ENCODE measurements at regions not wholly inside any gene's neighbourhood (a gene's known extent, or its start where the extent isn't known, plus 50 kb on each side); places are given as distances from the start of the nearest gene placed in this dataset.

- H3K9me1 ChIP-seq (replicated peaks; ENCODE audit: control insufficient read depth, extremely low read depth, insufficient read depth, low read length), result no peaks in the 10 kb centered on the region
- intact Hi-C loops (cut with micrococcal nuclease), result no loop called here
- H3K4me2 ChIP-seq (ENCODE audit: insufficient read depth, low read length), result no peak overlapping the region
- ChIA-PET CTCF (interaction anchor here (1.7 kb wide), 1 partner anchor 303 kb away, joined by 3 read pairs; no protein-coding TSS in a partner anchor), POLR2A (no interaction called here)
- H2AFZ ChIP-seq (ENCODE audit: low read depth, low read length), result no peak overlapping the region
- DNase-seq (ENCODE audit: low read depth, low spot score) (no peak), FAIRE-seq (no peak)
- H3K27ac ChIP-seq (ENCODE audit: insufficient read depth, low read depth, low read length), result no peak overlapping the region
- H3K4me1 ChIP-seq (ENCODE audit: control insufficient read depth, extremely low read depth, insufficient read depth, low read length), result no peaks in the 10 kb centered on the region
- H3K36me3 ChIP-seq (ENCODE audit: control insufficient read depth in 2 of 2, extremely low read depth in 1 of 2, insufficient read depth in 2 of 2, low read length in 2 of 2), result no peaks in the 10 kb centered on the region
- H3K27me3 ChIP-seq (ENCODE audit: control insufficient read depth in 2 of 2, insufficient read depth in 2 of 2, low read length in 2 of 2), result no peaks in the 10 kb centered on the region
- H3K4me3 ChIP-seq (replicated peaks in 1 of 3; ENCODE audit: insufficient read depth in 1 of 3, low read depth in 1 of 3, low read length in 3 of 3), result no peak overlapping the region
- TF ChIP-seq FOS (IDR thresholded peaks at IDR 0.05; ENCODE audit: borderline replicate concordance, insufficient read depth, low read length), result no peak
- TF ChIP-seq EZH2 (IDR thresholded peaks at IDR 0.05; ENCODE audit: borderline replicate concordance, low read depth, low read length, severe bottlenecking), result no peak
- TF ChIP-seq GATA2 (IDR thresholded peaks at IDR 0.05; ENCODE audit: insufficient read depth, insufficient read length, low read depth, low read length), result no peak
- TF ChIP-seq, protein P1, sequence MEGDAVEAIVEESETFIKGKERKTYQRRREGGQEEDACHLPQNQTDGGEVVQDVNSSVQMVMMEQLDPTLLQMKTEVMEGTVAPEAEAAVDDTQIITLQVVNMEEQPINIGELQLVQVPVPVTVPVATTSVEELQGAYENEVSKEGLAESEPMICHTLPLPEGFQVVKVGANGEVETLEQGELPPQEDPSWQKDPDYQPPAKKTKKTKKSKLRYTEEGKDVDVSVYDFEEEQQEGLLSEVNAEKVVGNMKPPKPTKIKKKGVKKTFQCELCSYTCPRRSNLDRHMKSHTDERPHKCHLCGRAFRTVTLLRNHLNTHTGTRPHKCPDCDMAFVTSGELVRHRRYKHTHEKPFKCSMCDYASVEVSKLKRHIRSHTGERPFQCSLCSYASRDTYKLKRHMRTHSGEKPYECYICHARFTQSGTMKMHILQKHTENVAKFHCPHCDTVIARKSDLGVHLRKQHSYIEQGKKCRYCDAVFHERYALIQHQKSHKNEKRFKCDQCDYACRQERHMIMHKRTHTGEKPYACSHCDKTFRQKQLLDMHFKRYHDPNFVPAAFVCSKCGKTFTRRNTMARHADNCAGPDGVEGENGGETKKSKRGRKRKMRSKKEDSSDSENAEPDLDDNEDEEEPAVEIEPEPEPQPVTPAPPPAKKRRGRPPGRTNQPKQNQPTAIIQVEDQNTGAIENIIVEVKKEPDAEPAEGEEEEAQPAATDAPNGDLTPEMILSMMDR (IDR thresholded peaks at IDR 0.05; ENCODE audit: extremely low read depth in 1 of 2, insufficient read depth in 1 of 2, low read depth in 1 of 2, low read length in 2 of 2), result no peak
- TF ChIP-seq JUN (IDR thresholded peaks at IDR 0.05; ENCODE audit: borderline replicate concordance, insufficient read depth, insufficient read length, low read depth), result no peak
- no peak for TF ChIP-seq MYC (IDR thresholded peaks at IDR 0.05; ENCODE audit: low read depth, low read length)
- no peak for TF ChIP-seq POLR2AphosphoS5 (IDR thresholded peaks at IDR 0.05; ENCODE audit: insufficient read depth, low read depth, low read length)
- TF ChIP-seq, protein P2, sequence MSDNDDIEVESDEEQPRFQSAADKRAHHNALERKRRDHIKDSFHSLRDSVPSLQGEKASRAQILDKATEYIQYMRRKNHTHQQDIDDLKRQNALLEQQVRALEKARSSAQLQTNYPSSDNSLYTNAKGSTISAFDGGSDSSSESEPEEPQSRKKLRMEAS (IDR thresholded peaks at IDR 0.05; ENCODE audit: insufficient read depth, insufficient read length), result no peak
- no peak for TF ChIP-seq POLR2A (IDR thresholded peaks at IDR 0.05; ENCODE audit: low read depth, low read length)
- BruUV-seq (replicated peaks), result no TSS peak
- H4K20me1 ChIP-seq (replicated peaks; ENCODE audit: control insufficient read depth, extremely low read depth, insufficient read depth, low read length), result no peaks in the 10 kb centered on the region
- dilution Hi-C loops (cut with MboI; ENCODE audit: extremely low pct_ligation_motif_present, low sequenced_read_pairs), result no loop called here
- H3K79me2 ChIP-seq (ENCODE audit: control insufficient read depth, insufficient read depth, low read length), result no peaks in the 10 kb centered on the region
- H3K9me3 ChIP-seq (replicated peaks; ENCODE audit: control insufficient read depth, insufficient read depth, low read length), result no peaks in the 10 kb centered on the region
- no peak overlapping the region for H3K9ac ChIP-seq (replicated peaks; ENCODE audit: extremely low read depth, insufficient read depth, low read length)
These were observed 62.6 kb downstream of the BTBD3 start for GRCh38 chr20:11980263-11980662.
